ENCODE measurements at regions not wholly inside any gene's neighbourhood (a gene's known extent, or its start where the extent isn't known, plus 50 kb on each side); places are given as distances from the start of the nearest gene placed in this dataset.
"Not testable (repeated sequence)": the region's sequence is repeated elsewhere in the genome, so short reads cannot be mapped to it uniquely, and the experiment has no call there.

DNA sequence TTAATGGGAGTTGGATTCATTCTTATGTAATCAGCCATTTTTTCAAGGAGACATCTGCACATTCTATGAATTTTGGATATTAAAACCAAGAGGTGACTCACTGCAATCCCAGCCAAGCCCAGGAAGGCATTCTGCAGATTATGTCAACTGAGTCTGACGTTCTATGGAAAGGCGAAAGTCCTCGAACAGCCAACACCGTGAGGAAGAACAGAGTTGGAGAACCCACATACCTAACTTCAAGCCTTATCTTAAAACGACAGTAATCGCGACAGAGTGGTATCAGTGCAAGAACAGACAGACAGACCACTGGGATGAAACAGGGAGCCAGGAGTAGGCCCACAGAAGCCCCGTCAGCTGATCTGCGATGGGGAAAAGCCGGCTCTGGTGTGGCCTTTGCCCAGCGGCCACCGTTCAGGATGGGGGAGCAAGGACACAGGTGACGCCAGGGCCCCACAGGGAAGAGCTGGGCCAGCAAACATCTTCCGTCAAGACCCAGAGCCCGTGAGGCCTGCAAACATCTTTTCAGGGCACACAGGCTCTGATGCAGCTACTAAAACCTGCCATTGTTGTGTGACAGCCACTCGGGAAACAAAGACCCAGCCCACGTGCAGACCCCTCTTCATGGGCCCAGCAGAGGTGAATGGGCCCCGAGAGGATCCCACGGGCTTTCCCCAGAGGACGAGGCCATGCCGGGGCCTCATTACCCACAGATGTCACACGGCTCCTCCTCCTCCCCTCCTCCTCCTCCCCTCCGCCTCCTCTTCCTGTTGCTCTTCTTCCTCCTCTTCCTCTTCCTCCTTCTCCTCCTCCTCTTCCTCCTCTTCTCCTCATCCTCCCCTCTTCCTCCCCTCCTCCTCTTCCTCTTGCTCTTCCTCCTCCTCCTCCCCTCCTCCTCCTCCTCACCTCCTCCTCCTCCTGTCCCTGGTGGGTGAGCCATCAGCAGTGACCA, 277.6 kb downstream of the ADGRD1 start:
- no peak overlapping the region for H3K27ac ChIP-seq
- peak in 1 of 3 donors; percentile 32 for DNase-seq
- H3K27me3 ChIP-seq = no peaks in the 10 kb centered on the region
- TF ChIP-seq CTCF (IDR thresholded peaks at IDR 0.05) (no peak), POLR2A (IDR thresholded peaks at IDR 0.05) (no peak)
- H3K9me3 ChIP-seq = no peaks in the 10 kb centered on the region
- H3K4me1 ChIP-seq = peaks cover 0 to 17% (median 0%) of the 10 kb centered on the region in 4 donors
- H3K4me3 ChIP-seq = no peak overlapping the region
- no peaks in the 10 kb centered on the region for H3K36me3 ChIP-seq

- no peak for TF ChIP-seq POLR2A (IDR thresholded peaks at IDR 0.05)
- TF ChIP-seq CTCF (IDR thresholded peaks at IDR 0.05) = no peak
Observed at GRCh38 chr12:131232036-131232435, 278.3 kb downstream of the ADGRD1 start.

GRCh38 chr12:131232872-131233271, 279.2 kb downstream of the ADGRD1 start:
- H3K36me3 ChIP-seq, H3K27me3 ChIP-seq, H3K9me3 ChIP-seq, H3K27ac ChIP-seq, H3K4me3 ChIP-seq, DNase-seq: not testable (repeated sequence)
- peaks cover 0 to 17% (median 0%) of the 10 kb centered on the region in 4 donors for H3K4me1 ChIP-seq

More at GRCh38 chr12:131232036-131232435, 278.3 kb downstream of the ADGRD1 start:
- no peaks in the 10 kb centered on the region for H3K36me3 ChIP-seq
- no peaks in the 10 kb centered on the region for H3K27me3 ChIP-seq
- H3K9me3 ChIP-seq = no peaks in the 10 kb centered on the region
- H3K27ac ChIP-seq = no peak overlapping the region
- H3K4me3 ChIP-seq = no peak overlapping the region
- H3K4me1 ChIP-seq = peaks cover 0 to 17% (median 0%) of the 10 kb centered on the region in 4 donors
- DNase-seq = no peak

GRCh38 chr12:131233850-131234789, 280.4 kb downstream of the ADGRD1 start:
- not testable (repeated sequence) for H3K4me3 ChIP-seq, H3K36me3 ChIP-seq, H3K9me3 ChIP-seq

DNA sequence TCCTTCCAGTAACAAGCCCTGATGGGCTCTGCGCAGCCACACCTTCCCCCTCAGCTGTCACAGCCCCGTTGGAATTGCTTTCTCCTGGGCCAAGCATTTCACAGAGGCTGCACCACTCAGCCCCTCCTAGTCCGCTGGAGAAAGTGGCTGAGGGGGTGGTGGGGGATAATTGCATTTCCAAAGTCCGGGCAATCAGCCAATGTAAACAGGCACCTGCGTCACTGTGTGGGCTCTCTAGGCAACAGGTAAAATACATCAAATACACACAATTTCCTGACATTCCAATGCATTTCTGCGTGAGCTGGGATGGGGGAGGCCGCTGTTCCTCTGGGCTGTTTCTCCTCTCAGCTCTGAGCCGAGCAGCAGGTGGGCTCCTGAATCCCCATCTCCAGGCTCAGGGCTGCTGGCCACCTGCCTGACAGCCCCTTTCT, 281.1 kb downstream of the ADGRD1 start:
- H3K4me3 ChIP-seq, DNase-seq, H3K27ac ChIP-seq, H3K4me1 ChIP-seq, H3K9me3 ChIP-seq, H3K27me3 ChIP-seq, H3K36me3 ChIP-seq: not testable (repeated sequence)

More at GRCh38 chr12:131233850-131234789, 280.4 kb downstream of the ADGRD1 start:
- not testable (repeated sequence) for H3K27me3 ChIP-seq, H3K27ac ChIP-seq
- H3K4me1 ChIP-seq = peaks cover 0 to 16% (median 0%) of the 10 kb centered on the region in 4 donors
- peak in 1 of 3 donors; percentile 48 for DNase-seq

- DNase-seq = peak in 1 of 3 donors; percentile 29
- no peak for TF ChIP-seq CTCF (IDR thresholded peaks at IDR 0.05)
- no peak for TF ChIP-seq POLR2A (IDR thresholded peaks at IDR 0.05)
- Histone ChIP-seq H3K36me3 (no peaks in the 10 kb centered on the region), H3K27me3 (no peaks in the 10 kb centered on the region), H3K9me3 (no peaks in the 10 kb centered on the region), H3K27ac (no peak overlapping the region), H3K4me3 (no peak overlapping the region), H3K4me1 (peaks cover 0 to 5% (median 0%) of the 10 kb centered on the region in 4 donors)
Observed at GRCh38 chr12:131235871-131236271, 282.2 kb downstream of the ADGRD1 start.
